Osteoblast (primary cell): ENCODE measurements at regions not wholly inside any gene's neighbourhood (a gene's known extent, or its start where the extent isn't known, plus 50 kb on each side); places are given as distances from the start of the nearest gene placed in this dataset.

ENCODE experiments used
- DNase-seq: peaks from one replicate; pipeline ENCODE4 v3.0.0; 2011; ENCODE audit warnings: low spot score, mixed read lengths; ENCODE audit not compliant: insufficient read length; ENCODE audit errors: missing footprints
- H2AFZ ChIP-seq: 2 replicates; pipeline ENCODE4 v1.6.0; 2011; ENCODE audit warnings: mild to moderate bottlenecking, low read length
- H3K27ac ChIP-seq: 2 replicates; pipeline ENCODE4 v1.5.1; 2011; ENCODE audit warnings: mild to moderate bottlenecking, low read depth, low read length, moderate library complexity
- H3K27me3 ChIP-seq: 2 replicates; pipeline ENCODE4 v1.6.0; 2012; ENCODE audit warnings: mild to moderate bottlenecking, control low read depth, inconsistent platforms, low read length, moderate library complexity; ENCODE audit not compliant: insufficient read depth
- H3K36me3 ChIP-seq: 2 replicates; pipeline ENCODE4 v1.5.1; 2011; ENCODE audit warnings: mild to moderate bottlenecking, low read length, control low read depth, moderate library complexity; ENCODE audit not compliant: insufficient read depth
- H3K4me1 ChIP-seq: 2 replicates; pipeline ENCODE4 v1.5.1; 2011; ENCODE audit warnings: mild to moderate bottlenecking, low read length, control low read depth, moderate library complexity; ENCODE audit not compliant: insufficient read depth
- H3K4me2 ChIP-seq: 2 replicates; pipeline ENCODE4 v1.6.0; 2011; ENCODE audit warnings: mild to moderate bottlenecking, low read length; ENCODE audit not compliant: insufficient read depth
- H3K4me3 ChIP-seq: fragments of 200-600 bp; sonication (generic); 3 replicates; pipeline ENCODE4 v1.5.1; 2012; ENCODE audit warnings: mild to moderate bottlenecking, low read length, inconsistent platforms; ENCODE audit not compliant: insufficient read depth
- H3K79me2 ChIP-seq: 2 replicates; pipeline ENCODE4 v1.6.0; 2012; ENCODE audit warnings: mild to moderate bottlenecking, low read length, control low read depth, inconsistent platforms; ENCODE audit not compliant: insufficient read depth
- H3K9me3 ChIP-seq: 2 replicates; pipeline ENCODE4 v1.5.1; 2011; ENCODE audit warnings: low read depth, low read length, control low read depth
- H4K20me1 ChIP-seq: 2 replicates; pipeline ENCODE4 v1.6.0; 2012; ENCODE audit warnings: mild to moderate bottlenecking, low read length, control low read depth; ENCODE audit not compliant: insufficient read depth
- TF ChIP-seq, protein P1 (sequence below): IDR thresholded peaks from 2 replicates; pipeline ENCODE4 v1.5.1; 2011; ENCODE audit warnings: mild to moderate bottlenecking, low read depth, low read length, moderate library complexity; ENCODE audit errors: extremely low read depth

DNA sequence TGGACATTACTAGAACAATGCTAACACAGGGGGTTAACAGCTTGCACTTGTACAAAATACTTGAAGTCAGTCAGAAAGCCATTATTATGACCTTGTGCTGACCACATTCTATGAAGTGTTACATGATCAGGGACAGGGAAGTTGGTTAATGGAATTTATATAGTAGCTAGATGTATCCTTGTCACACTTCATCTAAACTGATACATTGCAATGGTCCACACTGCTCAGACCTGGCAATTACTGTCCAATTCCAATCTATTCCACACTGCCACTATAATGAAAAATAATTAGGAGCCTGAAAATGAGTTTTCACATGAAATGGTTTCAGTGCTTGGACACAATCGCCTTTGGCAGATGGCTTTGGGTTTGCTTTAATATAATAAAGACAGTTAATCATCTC lies 850.8 kb downstream of the EPHA7 start:
- Histone ChIP-seq H3K4me2 (no peak overlapping the region), H3K4me1 (no peaks in the 10 kb centered on the region), H3K36me3 (no peaks in the 10 kb centered on the region), H4K20me1 (no peaks in the 10 kb centered on the region), H2AFZ (no peak overlapping the region), H3K4me3 (no peak overlapping the region), H3K9me3 (no peaks in the 10 kb centered on the region), H3K79me2 (no peaks in the 10 kb centered on the region), H3K27me3 (no peaks in the 10 kb centered on the region), H3K27ac (no peak overlapping the region)
- DNase-seq = no peak
- TF ChIP-seq, protein P1, sequence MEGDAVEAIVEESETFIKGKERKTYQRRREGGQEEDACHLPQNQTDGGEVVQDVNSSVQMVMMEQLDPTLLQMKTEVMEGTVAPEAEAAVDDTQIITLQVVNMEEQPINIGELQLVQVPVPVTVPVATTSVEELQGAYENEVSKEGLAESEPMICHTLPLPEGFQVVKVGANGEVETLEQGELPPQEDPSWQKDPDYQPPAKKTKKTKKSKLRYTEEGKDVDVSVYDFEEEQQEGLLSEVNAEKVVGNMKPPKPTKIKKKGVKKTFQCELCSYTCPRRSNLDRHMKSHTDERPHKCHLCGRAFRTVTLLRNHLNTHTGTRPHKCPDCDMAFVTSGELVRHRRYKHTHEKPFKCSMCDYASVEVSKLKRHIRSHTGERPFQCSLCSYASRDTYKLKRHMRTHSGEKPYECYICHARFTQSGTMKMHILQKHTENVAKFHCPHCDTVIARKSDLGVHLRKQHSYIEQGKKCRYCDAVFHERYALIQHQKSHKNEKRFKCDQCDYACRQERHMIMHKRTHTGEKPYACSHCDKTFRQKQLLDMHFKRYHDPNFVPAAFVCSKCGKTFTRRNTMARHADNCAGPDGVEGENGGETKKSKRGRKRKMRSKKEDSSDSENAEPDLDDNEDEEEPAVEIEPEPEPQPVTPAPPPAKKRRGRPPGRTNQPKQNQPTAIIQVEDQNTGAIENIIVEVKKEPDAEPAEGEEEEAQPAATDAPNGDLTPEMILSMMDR = no peak

DNA sequence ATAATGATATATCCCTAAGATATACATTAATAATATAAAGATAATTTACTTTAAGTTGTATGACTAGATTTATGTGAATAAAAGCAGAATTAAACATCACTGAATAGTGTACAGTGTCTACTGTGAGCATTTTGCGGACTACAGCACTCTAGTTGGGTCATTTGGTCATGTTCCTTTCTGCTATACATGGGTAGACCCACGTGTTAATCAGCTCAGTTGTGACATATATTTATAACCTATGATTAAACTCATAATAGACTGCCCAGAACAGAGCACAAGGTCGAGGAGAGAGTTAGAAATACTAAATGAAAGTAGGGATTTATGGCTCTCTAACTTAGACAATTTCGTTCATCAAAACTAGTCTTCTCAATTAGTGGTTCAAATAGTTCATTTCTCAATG lies 852.7 kb downstream of the EPHA7 start:
- Histone ChIP-seq H2AFZ (no peak overlapping the region), H4K20me1 (no peaks in the 10 kb centered on the region), H3K79me2 (no peaks in the 10 kb centered on the region), H3K4me1 (no peaks in the 10 kb centered on the region), H3K27me3 (no peaks in the 10 kb centered on the region), H3K27ac (no peak overlapping the region), H3K36me3 (no peaks in the 10 kb centered on the region), H3K4me2 (no peak overlapping the region), H3K4me3 (no peak overlapping the region), H3K9me3 (no peaks in the 10 kb centered on the region)
- DNase-seq = no peak
- TF ChIP-seq, protein P1 = no peak

DNA sequence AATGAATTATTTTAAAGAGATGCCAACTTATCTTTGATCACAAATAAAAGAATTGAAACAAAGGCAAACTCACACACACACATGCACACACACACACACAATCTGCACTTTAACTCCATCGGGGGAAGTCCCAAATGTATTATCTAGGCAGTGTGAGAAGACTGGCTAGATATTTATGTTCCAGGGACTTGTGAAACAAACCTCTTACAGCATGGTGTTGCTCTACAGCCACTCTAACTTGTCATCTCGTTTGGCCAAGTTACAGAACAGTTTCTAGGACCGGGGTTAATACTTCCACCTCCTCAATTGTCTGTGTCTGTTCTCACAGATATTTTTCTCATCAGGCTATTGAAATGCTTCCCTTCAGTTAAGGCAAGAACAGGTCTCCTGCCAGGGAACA lies 855.0 kb downstream of the EPHA7 start:
- no peak overlapping the region for H3K4me3 ChIP-seq
- H3K27ac ChIP-seq = no peak overlapping the region
- H2AFZ ChIP-seq = no peak overlapping the region
- no peaks in the 10 kb centered on the region for H4K20me1 ChIP-seq
- no peak overlapping the region for H3K4me2 ChIP-seq
- H3K79me2 ChIP-seq = no peaks in the 10 kb centered on the region
- H3K36me3 ChIP-seq = no peaks in the 10 kb centered on the region
- no peaks in the 10 kb centered on the region for H3K27me3 ChIP-seq
- H3K4me1 ChIP-seq = no peaks in the 10 kb centered on the region
- no peak for DNase-seq
- no peaks in the 10 kb centered on the region for H3K9me3 ChIP-seq
- TF ChIP-seq, protein P1 = no peak

DNA sequence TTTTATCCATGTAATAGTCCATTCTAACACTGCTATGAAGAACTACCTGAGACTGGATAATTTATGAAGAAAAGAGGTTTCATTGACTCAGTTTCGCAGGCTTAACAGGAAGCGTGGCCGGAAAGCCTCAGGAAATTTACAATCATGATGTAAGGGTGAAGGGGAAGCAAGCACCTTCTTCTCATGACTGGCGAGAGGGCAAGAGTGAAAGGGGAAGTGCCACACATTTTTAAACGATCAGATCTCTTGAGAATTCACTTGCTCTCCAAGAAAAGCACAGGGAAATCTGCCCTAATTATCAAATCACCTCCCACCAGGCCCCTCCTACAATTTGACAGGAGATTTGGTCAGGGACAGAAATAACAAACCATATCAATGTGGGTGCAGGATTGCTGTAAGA lies 859.7 kb downstream of the EPHA7 start:
- no peak overlapping the region for H3K4me2 ChIP-seq
- no peaks in the 10 kb centered on the region for H3K9me3 ChIP-seq
- H3K4me3 ChIP-seq = no peak overlapping the region
- no peaks in the 10 kb centered on the region for H3K36me3 ChIP-seq
- DNase-seq = no peak
- H4K20me1 ChIP-seq = no peaks in the 10 kb centered on the region
- no peak overlapping the region for H3K27ac ChIP-seq
- H3K4me1 ChIP-seq = no peaks in the 10 kb centered on the region
- no peak overlapping the region for H2AFZ ChIP-seq
- TF ChIP-seq, protein P1 = no peak
- H3K79me2 ChIP-seq = no peaks in the 10 kb centered on the region
- no peaks in the 10 kb centered on the region for H3K27me3 ChIP-seq
